Breast epithelium (tissue), 4 donors: ENCODE measurements at regions not wholly inside any gene's neighbourhood (a gene's known extent, or its start where the extent isn't known, plus 50 kb on each side); places are given as distances from the start of the nearest gene placed in this dataset.

Source experiments
- DNase-seq, 2 donors: peaks; one replicate each; pipeline ENCODE4 v3.0.0-alpha.2; 2019; ENCODE audit warnings: low spot score in 2 of 2
- H3K27ac ChIP-seq, 2 donors: fragments of 200-600 bp; sonication (generic) in 1 of 2; one replicate each; pipeline ENCODE4 v1.5.1; 2016 to 2019; ENCODE audit warnings: mild to moderate bottlenecking in 1 of 2
- H3K27me3 ChIP-seq, 2 donors: fragments of 200-600 bp; sonication (generic) in 1 of 2; one replicate each; pipeline versions ENCODE4 v1.5.1 to v1.6.0; 2017 to 2019; ENCODE audit warnings: control low read depth in 1 of 2, mild to moderate bottlenecking in 1 of 2
- H3K36me3 ChIP-seq: fragments of 200-600 bp; one replicate; pipeline ENCODE4 v1.5.1; 2019
- H3K4me1 ChIP-seq, 2 donors: fragments of 200-600 bp; sonication (generic); one replicate each; pipeline ENCODE4 v1.5.1; 2016 to 2019; ENCODE audit warnings: control low read depth in 1 of 2
- H3K4me3 ChIP-seq, 3 donors: fragments of 200-600 bp; sonication (generic); 1 replicate in 2 of 3; 2 replicates in 1 of 3; pipeline ENCODE4 v1.5.1; 2016 to 2019; ENCODE audit warnings: mild to moderate bottlenecking in 3 of 3, moderate library complexity in 2 of 3
- H3K9me3 ChIP-seq, 2 donors: fragments of 200-600 bp; sonication (generic) in 1 of 2; one replicate each; pipeline ENCODE4 v1.5.1; 2016 to 2019; ENCODE audit warnings: control low read depth in 1 of 2
- POLR2A ChIP-seq: fragments of 450-650 bp; IDR thresholded peaks from one replicate; pipeline ENCODE4 v1.6.1; 2016; ENCODE audit warnings: antibody characterized with exemption, mild to moderate bottlenecking, moderate library complexity
- POLR2AphosphoS5 ChIP-seq, 3 donors: sonication (generic); formaldehyde crosslinking; IDR thresholded peaks; one replicate each; pipeline ENCODE4 v1.6.1; 2017; ENCODE audit warnings: antibody characterized with exemption in 3 of 3
- intact Hi-C: fragments of 100-400 bp; cut with DNase I; formaldehyde crosslinking; loops from one replicate; pipeline ENCODE4 v1.15.1; 2023; ENCODE audit warnings: low total_unique reads
- TF ChIP-seq, protein P1 (sequence below), 3 donors: fragments of 450-650 bp; IDR thresholded peaks; one replicate each; pipeline ENCODE4 v1.5.1; 2016 to 2017; ENCODE audit warnings: antibody characterized with exemption in 3 of 3, mild to moderate bottlenecking in 3 of 3, moderate library complexity in 3 of 3

DNA sequence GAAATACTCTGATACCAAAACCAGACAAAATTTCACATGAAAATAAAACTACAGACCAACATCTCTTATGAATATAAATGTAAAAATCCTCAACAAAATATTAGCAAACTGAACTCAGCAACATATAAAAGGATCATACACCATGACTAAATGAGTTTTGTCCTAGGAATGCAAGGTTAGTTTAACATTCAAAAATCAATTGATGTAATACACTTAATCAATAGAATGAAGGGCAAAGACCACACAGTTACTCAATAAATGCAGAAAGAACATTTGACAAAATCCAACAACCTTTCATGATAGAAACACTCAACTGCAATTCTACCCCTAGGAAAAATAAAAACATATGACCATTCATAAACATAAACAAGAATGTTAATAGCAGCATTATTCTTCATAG, 50.2 kb upstream of the DCTD start:
- Histone ChIP-seq H3K4me3 (no peak overlapping the region), H3K27ac (no peak overlapping the region), H3K36me3 (no peaks in the 10 kb centered on the region), H3K27me3 (no peaks in the 10 kb centered on the region), H3K4me1 (no peaks in the 10 kb centered on the region), H3K9me3 (no peaks in the 10 kb centered on the region)
- TF ChIP-seq POLR2AphosphoS5 (IDR thresholded peaks at IDR 0.05) (no peak), POLR2A (no peak)
- TF ChIP-seq, protein P1, sequence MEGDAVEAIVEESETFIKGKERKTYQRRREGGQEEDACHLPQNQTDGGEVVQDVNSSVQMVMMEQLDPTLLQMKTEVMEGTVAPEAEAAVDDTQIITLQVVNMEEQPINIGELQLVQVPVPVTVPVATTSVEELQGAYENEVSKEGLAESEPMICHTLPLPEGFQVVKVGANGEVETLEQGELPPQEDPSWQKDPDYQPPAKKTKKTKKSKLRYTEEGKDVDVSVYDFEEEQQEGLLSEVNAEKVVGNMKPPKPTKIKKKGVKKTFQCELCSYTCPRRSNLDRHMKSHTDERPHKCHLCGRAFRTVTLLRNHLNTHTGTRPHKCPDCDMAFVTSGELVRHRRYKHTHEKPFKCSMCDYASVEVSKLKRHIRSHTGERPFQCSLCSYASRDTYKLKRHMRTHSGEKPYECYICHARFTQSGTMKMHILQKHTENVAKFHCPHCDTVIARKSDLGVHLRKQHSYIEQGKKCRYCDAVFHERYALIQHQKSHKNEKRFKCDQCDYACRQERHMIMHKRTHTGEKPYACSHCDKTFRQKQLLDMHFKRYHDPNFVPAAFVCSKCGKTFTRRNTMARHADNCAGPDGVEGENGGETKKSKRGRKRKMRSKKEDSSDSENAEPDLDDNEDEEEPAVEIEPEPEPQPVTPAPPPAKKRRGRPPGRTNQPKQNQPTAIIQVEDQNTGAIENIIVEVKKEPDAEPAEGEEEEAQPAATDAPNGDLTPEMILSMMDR (IDR thresholded peaks at IDR 0.05) = no peak
- intact Hi-C loops = no loop called here
- no peak for DNase-seq
